HG02798 (cell line): ENCODE measurements at regions not wholly inside any gene's neighbourhood (a gene's known extent, or its start where the extent isn't known, plus 50 kb on each side); places are given as distances from the start of the nearest gene placed in this dataset.

Experiments used
- ATAC-seq: cut with Tn5 transposase; IDR thresholded peaks from one replicate; pipeline ENCODE4 v1.9.1; 2021; ENCODE audit warnings: mild to moderate bottlenecking; ENCODE audit not compliant: unreplicated experiment, poor library complexity

- ATAC-seq, result peak; percentile 47
Measured at GRCh38 chr2:9139491-9140443, 66.8 kb upstream of the ASAP2 start.

DNA sequence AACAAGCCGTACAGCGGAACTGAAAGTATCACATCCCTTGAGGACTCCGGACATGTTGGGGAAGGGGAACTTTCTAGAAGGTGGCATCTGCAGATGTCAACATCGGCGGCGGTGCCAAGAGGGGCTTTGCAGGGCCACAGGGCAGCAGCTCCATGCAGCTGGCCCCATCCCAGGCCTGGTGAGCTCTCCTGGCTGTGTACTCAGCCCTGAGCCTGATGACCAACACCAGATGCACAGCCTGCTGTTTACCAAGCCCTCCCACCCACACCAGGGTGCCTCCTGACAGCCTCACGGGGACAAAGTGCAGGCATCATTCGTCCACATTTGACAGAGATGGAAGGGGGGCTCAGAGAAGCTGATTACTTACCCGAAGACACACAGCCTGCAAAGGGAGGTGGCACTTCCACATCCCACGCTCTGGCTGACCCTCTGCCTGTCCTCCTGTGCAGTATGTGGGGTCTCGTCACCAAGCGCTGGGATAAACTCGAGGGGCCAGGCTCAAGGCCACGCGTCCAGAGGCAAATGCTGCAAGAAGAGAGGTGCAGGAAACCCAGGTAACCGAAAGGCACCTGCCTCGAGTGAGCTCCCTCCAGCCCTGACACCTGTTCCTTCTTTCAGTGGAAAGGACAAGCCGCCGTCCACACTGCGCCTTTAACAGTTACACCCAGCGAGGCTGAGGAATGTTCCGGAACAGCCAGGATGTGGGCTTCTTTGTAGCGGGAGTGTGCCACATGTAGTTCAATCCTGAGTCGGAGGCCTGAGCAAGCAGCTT is 69.0 kb upstream of the ASAP2 start:
- ATAC-seq, result no peak

GRCh38 chr2:9135822-9136558 is 70.6 kb upstream of the ASAP2 start:
- ATAC-seq, result no peak

GRCh38 chr2:9127316-9127715 is 79.3 kb upstream of the ASAP2 start:
- no peak for ATAC-seq

- ATAC-seq, result no peak
Measured at GRCh38 chr2:9126540-9126939, 80.1 kb upstream of the ASAP2 start.

DNA sequence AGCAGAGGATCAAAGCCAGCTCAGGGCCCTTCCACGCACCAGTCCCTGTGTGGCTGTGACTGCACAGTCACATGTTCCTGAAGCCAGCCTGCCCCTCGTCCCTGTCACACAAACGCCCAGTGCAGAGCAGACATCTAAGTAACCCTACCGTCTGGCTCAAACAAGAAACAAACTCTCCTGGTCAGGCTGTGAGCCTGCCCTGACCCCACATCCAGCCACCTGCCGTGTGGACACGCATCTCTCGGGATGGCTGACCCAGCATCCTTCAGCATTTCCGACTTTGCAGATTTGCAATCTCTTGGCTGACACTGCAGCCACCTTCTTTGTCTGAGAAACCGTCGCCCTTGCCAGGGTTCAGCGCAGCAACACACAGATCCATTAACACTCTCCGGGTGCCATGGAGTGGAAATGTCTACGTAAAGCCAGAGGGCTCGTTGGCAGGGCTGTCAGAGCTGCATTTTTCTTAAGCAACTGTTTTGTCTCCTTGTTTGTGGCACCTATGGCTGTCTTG is 82.3 kb upstream of the ASAP2 start:
- no peak for ATAC-seq

DNA sequence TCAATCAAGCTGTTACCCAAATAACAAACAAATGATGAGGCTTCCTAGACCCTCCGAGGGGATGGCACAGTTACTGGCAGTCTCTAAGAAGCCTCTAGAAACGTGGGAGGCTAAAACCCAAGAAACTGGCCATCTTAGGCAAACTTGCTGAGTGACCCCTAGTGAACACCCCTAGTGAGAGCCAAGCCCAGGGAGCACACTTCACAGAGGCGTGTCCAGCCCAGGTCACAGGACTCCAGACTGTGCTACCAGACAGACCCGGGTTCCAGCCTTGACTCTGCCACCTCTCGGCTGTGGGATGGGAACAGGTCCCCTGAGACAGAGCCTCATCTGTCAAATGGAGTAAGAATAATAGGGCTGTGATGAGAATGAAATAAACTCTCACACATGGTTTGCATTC is 83.5 kb upstream of the ASAP2 start:
- ATAC-seq, result no peak

DNA sequence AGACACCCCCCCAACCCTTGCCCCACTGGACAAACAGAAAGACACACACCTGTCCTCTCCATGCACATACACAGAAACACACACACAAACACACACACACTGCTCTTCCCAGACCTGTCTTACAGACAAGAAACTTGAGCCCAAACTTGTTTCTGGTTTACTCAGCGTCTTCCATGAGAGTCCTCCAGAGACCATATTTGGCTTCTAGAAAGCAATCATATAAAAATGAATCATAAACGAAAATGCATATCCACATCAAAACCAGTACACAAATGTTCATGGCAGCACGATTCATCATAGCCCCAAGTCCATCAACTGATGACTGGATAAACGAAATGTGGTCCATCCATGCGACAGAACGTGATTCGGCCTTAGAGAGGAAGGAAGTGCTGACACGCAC is 84.2 kb upstream of the ASAP2 start:
- no peak for ATAC-seq

GRCh38 chr2:9118383-9118960 is 88.1 kb upstream of the ASAP2 start:
- no peak for ATAC-seq

DNA sequence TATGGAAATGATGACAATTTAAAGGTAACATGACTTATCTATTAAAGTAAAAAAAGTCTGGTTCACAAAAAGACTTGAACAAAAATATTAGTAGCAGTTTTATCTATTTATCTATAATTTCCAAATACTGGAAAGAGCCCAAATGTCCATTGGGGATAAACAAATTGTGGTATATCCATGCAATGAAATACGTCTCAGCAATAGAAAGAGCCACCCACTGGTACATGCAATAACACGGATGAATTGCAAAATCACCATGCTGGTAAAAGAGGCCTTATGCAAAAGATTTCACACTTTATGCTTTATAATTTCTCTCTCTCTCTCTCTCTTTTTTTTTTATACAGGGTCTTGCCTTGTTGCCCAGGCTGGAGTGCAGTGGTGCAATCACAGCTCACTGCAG is 91.4 kb upstream of the ASAP2 start:
- no peak for ATAC-seq

GRCh38 chr2:9114458-9114857 is 92.2 kb upstream of the ASAP2 start:
- ATAC-seq, result no peak

GRCh38 chr2:9113916-9114315 is 92.7 kb upstream of the ASAP2 start:
- no peak for ATAC-seq

DNA sequence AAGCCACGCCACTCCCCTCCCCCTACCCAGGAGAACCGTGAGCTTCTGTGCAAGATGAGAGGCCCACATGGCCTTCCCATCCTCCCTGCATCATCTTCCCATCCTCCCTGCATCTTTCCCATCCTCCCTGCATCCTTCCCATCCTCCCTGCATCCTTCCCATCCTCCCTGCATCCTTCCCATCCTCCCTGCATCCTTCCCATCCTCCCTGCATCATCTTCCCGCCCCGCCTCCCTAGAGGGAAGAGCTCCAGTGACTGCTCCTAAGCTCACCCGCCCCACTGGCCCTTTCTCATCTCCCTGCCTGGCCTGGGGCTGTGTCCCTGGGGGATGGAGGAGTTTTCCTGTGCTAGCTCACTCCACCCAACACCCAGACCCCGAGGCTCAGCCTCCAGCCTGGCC is 93.3 kb upstream of the ASAP2 start:
- no peak for ATAC-seq

- ATAC-seq, result no peak
Measured at GRCh38 chr2:9112079-9112721, 94.4 kb upstream of the ASAP2 start.

- no peak for ATAC-seq
Measured at GRCh38 chr2:9110893-9111569, 95.6 kb upstream of the ASAP2 start.

DNA sequence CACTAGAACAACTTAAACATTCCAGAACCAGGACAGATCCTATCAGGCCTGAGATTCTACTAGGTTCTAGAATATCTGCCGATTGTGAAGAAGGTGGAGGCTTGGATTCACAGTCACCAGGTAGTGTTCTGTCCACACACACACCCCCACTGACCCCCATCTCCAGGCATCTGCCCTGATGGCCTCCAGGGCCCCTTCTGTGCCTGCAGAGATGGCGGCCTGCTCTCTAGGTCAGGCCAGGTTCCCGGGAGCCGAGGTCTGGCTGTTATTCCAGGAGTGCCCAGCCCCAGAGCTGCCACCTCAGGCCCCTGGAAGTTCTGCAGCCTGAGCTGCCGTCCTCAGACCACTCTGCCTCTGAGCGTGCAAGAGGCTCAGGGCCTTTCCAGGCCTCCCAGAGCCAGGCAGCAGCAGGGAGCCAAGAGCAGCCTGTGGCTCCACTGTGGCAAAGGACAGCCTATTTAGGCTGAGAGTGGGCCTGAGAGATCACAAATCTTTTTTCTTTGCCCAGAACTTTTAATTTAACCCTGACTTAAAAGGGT is 96.2 kb upstream of the ASAP2 start:
- no peak for ATAC-seq

DNA sequence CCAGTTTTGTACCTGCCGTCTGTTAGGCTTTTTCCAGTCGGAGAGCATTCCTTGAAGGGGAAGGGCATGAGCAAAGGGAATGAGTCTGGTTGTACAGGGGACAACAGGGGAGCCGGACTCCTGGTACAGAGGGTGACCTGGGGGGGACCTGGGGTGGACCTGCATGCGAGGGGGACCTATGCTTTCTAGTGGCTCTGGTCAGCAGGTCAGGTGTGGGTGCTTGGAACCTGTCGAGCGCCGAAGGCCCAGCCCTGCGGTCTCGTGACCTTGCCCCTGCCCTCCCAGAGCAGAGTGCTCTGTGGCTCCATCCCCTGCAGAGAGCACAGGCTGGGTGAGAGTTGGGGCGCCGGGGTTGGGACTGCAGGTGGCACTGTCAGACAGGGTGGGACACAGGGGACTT is 96.7 kb upstream of the ASAP2 start:
- ATAC-seq, result no peak

GRCh38 chr2:9108210-9108967 is 98.2 kb upstream of the ASAP2 start:
- ATAC-seq, result no peak
